GM18517 (cell line): ENCODE measurements at regions not wholly inside any gene's neighbourhood (a gene's known extent, or its start where the extent isn't known, plus 50 kb on each side); places are given as distances from the start of the nearest gene placed in this dataset.

Source experiments
- ATAC-seq: cut with Tn5 transposase; IDR thresholded peaks from one replicate; pipeline ENCODE4 v1.9.1; 2021; ENCODE audit warnings: mild to moderate bottlenecking, moderate library complexity; ENCODE audit not compliant: unreplicated experiment

GRCh38 chr4:24666316-24666715, 82.0 kb upstream of the DHX15 start:
- ATAC-seq = no peak

DNA sequence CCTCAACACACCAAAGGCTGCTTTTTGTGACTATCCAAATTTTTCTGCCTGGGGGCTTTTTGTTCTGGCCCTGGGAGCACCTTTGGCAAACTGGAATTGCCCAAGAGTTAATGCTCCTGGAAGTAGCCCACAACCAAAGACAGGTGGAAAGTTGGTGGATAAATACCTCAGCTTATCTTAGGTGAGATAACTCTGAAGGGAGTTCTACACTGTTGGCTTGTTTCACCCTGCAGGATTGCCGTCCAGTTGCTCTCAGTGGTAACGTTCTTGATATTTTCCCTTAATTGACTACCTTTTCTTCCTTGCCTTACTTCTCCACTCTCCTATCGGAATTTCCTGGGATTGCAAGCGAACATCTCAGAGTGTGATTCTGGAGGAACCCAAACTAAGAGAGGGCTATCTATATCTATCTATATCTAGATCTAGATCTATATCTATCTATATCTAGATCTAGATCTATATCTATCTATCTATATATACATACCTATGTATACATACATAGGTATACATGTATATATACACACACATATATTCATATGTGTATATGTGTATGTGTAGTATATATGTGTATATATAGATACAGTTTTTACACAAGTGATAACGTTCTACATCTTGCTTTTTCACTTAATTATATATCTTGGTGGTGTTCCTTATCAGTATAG, 82.6 kb upstream of the DHX15 start:
- no peak for ATAC-seq

DNA sequence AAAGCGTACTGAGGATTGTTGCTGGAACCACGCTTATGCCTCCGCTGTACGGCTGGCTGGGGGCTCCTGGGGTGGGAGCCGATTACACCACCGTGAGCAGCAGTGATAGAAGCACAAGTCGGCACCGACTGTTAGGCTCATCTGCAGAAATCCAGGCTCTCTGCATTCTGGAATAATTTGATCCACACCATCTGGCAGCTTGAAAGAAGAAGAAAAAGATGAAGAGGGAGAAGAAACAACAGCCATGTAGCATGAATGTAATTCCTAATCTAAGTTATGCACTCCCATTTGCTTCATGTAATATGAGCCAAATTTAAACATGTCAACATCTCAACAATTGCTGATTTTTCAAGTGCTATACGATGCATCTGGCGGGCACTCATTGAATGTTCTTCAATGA, 84.6 kb upstream of the DHX15 start:
- no peak for ATAC-seq

DNA sequence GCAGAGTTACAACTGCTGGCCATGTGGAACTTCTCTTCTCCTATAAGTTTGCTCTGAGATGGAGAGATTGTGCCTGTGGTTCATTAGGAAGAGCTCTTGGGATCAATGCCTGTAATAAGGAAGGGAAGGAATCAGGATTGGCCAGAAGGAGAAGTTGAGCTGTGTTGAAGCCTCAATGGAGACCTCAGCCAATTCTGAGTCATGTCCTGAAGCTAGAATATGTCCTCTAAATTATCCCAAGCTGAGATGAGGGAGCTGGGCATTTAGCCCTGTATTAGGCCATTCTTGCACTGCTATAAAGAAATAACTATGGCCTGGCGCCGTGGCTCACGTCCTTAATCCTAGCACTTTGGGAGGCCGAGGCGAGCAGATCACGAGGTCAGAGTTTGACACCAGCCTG, 85.4 kb upstream of the DHX15 start:
- no peak for ATAC-seq

- ATAC-seq = no peak
These were observed 87.5 kb upstream of the DHX15 start for GRCh38 chr4:24671849-24672248.

DNA sequence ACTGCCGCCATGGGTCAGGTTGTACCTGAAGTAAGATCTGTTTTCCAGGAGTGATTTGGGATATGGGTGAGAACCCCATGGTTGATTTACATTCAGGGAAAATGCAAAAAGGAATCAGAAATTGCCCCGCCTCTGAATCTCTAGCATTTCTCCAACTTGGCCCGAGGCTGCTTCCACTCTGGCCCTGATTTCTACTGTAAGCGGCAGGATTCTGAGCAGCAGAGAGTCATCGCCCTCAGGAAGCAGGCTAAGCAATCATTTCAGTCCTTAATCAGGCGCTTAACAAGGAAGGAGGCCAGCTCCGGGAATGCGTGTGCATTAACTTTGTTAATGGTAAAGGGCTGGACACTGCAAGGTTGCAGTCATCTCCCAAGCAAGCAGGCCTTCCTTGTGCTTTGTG, 88.5 kb upstream of the DHX15 start:
- no peak for ATAC-seq

GRCh38 chr4:24674279-24674678, 89.9 kb upstream of the DHX15 start:
- no peak for ATAC-seq

DNA sequence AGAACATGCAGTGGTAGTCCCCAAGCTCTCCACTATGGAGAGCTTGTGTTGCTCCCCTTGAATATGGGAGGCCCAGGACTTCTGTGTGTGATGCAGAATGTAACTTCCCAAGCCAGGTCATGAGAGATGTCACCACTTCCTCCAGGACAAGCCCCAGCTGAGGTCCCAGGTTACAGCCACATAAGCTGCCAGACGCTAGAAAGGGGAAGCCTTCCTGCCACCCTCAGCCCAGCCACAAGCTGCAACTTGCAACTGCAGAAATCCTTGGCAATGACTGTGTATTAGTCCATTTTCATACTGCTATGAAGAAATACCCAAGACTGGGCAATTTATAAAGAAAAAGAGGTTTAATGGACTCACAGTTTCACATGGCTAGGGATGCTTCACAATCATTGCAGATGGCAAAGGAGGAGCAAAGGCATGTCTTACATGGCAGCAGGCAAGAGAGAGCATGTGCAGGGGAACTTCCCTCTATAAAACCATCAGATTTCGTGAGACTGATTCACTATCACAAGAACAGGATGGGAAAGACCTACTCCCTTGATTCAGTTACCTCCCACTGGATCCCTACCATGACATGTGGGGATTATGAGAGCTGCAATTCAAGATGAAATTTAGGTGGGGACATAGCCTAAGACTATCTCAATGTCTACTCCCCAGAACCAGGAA, 91.5 kb upstream of the DHX15 start:
- no peak for ATAC-seq

DNA sequence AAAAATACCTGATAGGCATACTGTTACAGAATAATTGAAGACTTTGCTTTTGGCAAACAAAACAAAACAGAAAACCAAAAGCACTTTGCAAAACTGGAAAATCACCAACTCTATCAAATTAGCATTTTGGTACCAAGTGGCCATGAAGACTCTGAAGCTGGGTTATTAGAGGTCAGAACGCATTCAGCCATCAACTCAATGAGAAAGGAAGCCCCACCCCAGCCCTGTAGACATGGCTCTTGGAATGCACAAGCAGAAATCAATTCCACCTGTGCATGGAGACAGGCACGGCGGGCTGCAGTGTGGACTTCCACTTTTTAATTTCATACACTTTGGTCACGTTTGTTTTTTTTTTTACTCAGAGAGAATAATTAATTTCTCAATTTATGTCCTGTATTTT, 93.6 kb upstream of the DHX15 start:
- ATAC-seq = no peak

GRCh38 chr4:24680746-24681448, 96.5 kb upstream of the DHX15 start:
- ATAC-seq = no peak

- no peak for ATAC-seq
These were observed 98.8 kb upstream of the DHX15 start for GRCh38 chr4:24683116-24683515.

DNA sequence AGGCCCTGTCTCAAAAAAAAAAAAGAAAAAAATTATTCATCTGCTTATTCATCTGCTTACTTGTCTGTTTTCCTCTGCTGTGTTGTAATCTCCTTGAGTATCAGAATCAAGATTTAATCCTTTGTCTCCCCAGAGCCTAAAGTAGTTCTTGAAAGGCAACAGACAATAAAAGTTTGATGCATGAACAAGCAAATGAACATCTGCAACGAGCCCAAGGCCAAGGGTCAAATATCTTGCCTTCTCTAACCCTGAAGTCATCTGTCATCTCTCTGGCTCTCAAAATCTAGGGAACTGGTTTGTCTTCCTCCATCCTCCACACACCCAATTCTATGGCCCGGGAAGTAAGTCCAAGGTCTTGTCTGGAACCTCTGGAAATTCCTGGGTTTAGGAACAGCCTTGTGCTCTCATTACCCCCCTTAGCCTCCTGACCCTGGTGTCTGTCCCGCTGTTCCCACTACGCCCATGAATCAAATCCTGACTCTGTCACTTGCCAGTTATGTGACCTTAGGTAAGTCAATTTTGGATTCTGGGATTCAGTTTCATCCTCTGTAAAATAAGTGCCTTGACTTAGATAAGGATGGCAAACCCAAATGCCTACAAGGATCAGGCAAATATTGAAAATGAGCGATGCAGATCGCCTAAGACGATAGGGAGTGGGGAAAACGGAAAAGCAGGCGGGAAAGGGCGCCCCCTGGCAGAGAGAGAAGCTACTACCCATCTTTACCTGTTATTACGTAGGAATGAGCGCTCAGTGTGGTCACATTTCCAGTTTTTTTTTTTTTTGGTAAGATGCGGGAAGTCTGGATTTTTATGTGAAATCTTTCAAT, 102.7 kb upstream of the DHX15 start:
- ATAC-seq = no peak

- no peak for ATAC-seq
These were observed 104.1 kb upstream of the DHX15 start for GRCh38 chr4:24688453-24688852.

DNA sequence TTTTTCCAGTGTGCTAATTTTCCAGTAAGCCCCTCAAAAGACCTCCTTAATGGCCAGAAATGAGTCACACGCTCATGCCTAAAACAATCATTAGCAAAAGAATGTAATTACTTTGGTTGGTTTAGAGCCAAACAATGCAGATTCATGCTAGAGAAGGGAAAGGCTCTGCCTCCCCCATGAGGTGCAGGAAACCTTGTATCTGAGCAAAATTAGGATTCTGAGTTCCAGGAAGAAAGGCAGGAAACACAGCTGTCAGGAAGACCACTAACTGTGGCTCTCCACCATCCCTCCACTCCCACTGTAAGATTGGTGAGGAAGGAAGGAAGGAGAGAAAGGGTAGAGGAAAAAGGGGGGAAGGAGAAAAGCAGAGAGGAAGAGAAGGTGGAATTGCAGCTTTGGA, 104.9 kb upstream of the DHX15 start:
- ATAC-seq = no peak

- ATAC-seq = no peak
These were observed 104.9 kb upstream of the SOD3 start for GRCh38 chr4:24690436-24690835.

- ATAC-seq = no peak
These were observed 101.7 kb upstream of the SOD3 start for GRCh38 chr4:24693636-24694035.

- ATAC-seq = no peak
These were observed 95.3 kb upstream of the SOD3 start for GRCh38 chr4:24700118-24700517.

DNA sequence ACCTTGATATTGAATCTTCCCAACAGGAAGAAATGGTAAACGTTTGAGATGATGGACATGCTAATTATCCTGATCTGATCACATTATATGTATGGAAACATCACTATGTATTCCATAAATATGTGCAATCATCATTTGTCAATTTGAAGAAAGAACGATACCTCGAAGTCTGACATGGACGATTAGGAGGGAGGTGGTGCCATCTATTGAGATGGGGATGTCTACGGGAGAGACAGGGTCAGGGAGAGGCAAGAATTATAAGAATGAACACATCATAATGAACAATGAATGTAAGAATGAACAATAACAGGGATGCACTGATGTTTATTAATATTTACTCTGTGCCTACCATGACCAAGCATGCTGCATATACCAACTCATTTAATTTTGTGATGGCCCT, 93.7 kb upstream of the SOD3 start:
- no peak for ATAC-seq

GRCh38 chr4:24702281-24702680, 93.1 kb upstream of the SOD3 start:
- ATAC-seq = no peak

GRCh38 chr4:24703298-24703697, 92.1 kb upstream of the SOD3 start:
- ATAC-seq = no peak

GRCh38 chr4:24704149-24704548, 91.2 kb upstream of the SOD3 start:
- ATAC-seq = no peak
